EL (cell line): ENCODE measurements at regions not wholly inside any gene's neighbourhood (a gene's known extent, or its start where the extent isn't known, plus 50 kb on each side); places are given as distances from the start of the nearest gene placed in this dataset.
"Not testable (repeated sequence)": the region's sequence is repeated elsewhere in the genome, so short reads cannot be mapped to it uniquely, and the experiment has no call there.

Experiments used
- DNase-seq: peaks from one replicate; pipeline ENCODE4 v3.0.0-alpha.2; 2016

DNA sequence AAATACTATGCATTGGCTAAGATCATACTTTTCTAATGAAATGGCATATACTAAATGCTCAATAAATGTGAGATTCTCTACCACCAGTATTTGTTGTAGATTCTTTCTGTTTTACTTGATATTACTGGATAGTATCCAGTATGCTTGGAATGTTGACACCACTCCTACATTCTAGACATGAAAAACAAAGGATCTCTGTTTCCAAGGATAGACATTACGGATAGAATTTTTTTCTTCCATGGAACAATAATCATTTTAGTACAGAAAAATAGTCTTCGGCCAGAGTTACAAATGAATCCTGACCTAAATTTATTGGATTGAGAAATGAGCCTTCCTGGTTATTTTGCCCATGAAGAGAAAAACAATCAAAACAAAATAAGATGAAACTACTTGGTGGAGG lies 258.2 kb upstream of the NT5E start:
- DNase-seq: peak; percentile 8

DNA sequence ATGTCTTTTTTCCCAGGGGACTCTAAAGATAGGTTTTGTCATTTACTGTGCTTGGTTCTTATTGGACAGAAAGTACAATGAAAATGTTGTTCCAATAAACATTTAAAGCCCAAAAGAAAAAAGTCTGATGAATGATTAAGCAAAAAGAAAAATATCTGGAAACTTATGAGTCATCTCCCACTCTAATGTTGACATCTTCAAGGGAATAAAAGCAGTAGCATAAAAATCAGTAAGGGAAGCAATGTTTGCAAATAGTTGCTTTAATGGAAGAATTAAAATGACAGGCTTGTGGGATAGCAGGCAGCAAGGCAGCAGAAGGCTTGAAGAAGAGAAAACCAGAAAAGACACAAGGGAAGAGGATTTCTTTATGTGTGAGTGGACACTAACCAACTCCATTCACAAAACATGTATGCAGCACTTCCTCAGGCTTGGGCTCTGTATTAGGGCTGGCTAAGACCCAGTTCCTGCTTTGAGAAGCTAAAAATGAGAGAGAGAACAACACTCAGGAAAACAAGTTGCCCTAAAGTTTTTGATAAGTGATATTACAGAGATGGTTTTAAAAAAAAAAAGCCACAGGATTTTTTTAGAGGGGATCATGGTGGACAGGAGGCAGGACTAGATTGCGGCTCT lies 263.2 kb upstream of the NT5E start:
- no peak for DNase-seq

DNA sequence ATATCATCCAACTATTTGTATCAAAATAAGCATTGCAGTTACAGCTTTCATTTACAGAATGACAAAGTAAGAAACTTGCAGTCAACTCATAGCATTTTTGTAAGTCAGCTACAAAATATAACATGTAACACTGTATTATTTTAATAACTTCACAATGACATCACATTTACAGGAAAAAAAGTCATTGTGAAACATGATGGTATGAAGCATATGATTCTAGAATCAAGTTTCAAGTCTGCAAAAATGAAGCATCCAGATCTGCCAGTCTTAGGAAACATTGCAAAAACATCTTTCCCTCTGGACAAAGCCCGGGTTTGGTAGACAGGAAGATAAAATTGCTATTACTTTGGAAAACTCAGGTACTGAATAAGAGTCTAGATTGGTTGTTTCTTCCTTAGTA lies 263.9 kb upstream of the NT5E start:
- DNase-seq: no peak

DNA sequence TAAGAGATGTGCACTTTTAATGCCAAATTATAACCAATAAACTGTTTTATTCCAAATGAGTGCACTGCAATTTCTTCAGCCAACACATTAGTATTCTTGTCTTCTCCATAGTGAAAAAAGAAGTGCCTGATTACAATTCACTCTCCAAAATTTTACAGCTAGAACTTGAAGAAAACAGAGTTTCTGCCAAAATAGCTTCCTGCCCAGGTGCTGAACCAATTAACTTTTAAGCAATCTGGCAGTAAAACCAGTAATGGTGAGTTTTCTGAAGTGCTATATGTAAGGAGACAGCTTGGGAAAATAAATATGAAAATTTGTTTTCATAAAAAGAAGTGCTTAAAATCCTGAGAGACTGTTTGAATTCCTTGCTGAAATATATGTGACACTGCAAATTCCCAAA lies 266.0 kb upstream of the NT5E start:
- DNase-seq: no peak

DNA sequence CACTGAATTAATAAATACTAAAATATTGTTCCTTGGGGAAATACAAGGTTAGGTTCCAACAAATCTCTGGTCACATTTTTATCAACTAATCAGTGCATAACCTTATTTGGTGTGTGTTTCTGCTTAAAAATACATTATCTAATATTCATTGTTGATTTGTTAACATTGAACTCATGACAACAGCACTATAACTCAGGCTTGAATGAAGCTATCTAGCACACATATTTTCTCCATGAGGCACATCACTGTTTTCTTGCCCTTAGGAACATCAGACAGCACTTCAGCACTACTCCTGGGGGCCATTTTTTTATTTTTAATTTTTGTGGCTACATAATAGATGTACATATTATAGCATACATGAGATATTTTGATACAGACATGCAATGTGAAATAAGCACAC lies 277.2 kb upstream of the NT5E start:
- no peak for DNase-seq

DNA sequence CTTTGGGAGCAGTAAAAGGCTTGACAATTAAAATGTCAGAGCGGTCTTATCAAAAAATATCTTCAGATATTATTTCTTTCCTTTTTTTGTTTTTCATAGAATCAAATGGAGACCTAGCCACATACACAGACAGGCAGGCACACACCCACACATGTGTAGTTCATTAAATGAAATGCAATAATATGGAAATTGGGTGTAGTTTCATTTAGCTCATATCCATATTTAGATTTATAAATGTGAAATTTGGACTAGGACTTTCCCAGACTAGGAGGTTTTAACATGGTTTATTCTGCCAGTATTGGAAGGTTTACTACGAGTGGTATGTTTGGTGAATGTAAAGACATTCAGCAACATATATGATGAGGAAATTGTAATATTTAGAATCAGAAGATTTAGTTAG lies 277.7 kb upstream of the NT5E start:
- DNase-seq: no peak

DNA sequence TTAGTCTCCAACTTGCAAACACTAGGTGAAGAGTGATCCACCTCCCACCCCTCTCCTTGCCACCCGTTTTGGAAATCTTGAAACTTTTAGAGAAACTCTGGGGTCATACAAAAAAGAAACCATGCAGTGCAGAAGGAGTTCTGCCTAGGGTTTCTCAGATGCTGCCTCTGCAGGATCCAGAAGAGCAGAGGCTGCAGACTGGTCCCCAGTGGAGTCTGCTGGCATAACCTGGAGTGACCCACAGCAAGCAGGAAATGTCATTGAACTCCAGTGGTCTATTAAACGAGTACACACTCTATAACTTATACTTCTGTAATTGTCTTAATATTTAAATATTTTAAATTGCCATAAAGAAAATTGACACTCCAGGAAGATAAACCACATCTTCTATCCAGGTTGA lies 280.7 kb upstream of the NT5E start:
- DNase-seq: no peak

DNA sequence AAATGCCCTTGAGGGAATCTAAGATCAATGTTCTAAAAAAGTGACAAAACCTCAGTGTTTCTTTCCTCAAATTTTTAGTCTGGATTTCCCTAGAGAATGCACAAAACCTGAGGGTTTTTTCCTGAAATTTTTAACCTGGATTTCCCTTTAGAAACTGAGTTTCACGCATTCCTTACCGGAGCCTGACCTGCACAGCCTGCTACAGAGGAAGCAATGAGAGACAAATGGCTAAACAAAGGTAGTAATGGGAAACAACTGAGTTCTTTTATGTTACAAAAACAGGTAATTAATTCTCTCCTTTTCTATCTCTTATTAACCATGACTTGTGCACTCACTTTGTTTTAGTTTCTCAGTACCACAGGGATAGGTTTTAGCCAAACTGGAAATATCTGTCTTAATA lies 281.7 kb upstream of the NT5E start:
- no peak for DNase-seq

DNA sequence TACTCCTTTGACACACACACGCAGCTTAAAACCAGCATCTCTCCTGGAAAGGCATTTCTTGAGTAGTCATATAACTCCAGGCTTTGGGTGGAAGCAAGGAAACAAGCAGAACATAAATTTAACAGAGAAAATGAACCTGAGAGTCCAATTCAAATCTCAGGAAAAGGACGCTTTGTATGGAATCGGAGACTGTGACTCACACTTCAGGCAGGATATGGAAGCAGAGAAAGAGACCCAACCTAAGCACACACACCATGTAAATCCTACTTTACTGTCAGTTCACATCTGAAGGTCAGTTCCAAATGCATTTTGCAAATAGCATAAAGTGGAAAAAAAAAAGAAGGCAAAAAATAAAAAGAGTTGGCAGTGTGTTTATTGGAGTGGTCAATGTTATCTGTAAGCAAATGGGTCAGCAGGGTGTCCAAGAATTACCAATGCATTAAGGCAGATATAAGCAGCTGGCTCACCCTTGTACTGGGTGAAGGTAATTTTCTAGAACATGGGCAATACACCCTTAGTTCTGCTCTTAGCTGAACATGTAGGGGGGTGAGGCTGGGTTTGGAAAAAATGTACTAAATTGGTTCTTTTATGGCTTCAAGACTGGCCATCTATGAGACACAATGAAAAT lies 283.7 kb upstream of the NT5E start:
- no peak for DNase-seq

DNA sequence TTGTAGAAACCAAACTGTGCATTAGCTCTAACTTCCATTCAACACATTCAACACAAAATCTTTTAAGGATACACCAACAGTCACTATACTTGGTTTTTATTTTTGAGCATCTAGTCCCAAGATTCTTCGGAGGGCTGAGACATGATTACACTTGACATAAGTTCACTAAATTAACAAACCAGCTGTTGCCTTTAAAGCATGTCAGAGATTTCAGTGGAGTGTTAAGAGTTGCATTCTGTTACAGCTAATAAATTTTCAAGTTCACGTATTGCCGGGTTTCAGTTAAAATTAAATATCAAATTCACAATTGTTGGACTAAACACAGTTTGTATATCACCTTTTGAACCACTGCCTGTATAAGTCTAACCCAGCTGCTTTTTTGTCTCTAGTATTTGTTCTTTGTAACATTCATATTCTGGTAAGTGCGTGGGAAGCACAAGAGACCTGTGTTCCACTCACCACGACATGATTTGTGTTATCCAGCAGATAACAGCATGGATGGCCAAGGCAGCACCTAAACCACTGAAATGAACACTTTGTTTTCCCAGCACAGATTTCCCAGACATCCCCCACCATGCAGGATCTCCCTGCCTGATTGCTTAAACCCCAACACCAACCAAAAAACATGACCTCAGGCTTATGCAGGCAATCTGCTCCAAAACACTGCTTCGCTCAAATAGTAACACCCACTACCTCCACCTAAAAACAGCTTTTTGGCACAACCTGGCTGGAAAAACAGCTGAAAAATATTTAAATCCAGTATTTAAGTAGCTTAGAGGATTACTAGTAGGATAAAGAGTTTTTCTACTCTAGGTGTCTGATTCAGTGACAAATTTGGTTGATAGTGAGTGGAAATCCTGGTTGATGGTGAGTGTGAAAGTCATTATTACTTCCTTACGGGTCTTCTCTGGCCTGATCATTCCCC lies 286.5 kb upstream of the NT5E start:
- DNase-seq: no peak

DNA sequence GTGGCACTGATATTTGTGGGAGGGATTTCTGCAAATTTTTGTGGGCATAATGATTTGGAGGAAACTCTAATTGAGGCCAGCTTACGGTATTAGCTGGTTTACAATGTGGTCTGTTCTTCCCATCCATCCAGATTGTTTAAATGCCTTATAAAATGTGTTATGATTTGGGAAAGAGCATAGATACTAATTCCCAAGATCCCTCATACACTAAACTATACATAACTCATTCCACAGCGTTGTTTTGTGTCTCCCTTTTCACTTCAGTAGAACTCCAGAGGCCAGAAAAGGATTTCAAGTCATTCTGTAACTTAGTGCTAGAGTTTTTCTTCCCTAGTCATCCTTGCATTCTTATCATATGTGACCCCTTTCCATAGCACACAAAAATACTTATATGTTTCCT lies 292.6 kb upstream of the NT5E start:
- DNase-seq: no peak

DNA sequence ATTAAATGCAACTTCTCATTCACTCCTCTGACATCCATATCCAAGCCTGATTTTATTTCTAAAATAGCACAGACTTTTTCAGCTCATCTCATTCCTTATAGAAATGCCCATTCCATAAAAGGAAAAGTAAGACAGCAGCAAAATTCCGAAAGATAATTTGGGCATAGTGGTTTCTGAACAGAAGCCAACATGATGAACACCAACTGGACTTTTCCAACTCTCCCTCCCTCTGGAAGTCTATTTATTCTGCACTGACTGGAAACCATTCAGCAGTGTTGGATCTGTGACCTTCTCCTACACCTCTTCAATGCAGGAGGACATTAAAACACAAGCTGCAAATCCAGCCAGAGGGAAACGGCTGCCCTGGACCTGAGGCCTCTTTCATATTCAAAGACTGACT lies 306.2 kb upstream of the NT5E start:
- DNase-seq: no peak

DNA sequence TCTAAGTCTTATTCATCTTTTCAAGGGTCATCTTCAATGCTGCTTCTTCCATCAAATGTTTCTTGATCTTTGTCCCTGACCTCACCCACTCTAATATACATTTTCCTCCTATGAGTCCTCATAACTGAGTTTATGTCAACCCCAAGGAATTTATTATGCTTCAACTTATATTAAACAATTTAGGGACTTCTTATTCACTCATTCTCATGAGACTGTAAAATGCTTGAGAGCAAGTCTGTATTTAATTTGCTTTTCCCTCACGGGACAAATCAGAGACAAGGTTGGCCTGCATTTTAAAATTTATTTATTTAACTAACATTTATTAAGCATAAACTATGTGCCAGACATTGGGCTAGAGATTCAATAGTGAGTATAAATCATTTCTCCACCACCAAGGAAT lies 312.0 kb upstream of the NT5E start:
- no peak for DNase-seq

DNA sequence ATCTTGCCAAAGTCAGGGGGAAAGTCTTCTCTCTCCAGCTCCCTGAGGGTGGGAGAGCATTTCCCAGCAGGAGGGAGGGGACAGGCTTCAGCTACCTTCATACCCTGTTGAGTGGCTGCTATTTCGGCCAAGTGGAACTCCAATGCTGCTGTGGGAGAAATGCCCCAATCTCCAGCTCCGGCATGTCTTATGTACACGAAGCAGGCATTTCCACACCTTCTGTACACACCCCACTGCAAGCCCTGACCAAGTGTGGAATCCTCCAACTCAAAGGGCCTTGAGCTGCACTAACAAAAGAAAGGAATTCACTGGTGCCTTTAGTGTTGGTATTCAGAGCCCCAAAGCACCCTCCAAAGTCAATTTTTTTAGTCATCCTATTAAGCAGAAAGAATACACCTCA lies 313.6 kb upstream of the NT5E start:
- DNase-seq: no peak

DNA sequence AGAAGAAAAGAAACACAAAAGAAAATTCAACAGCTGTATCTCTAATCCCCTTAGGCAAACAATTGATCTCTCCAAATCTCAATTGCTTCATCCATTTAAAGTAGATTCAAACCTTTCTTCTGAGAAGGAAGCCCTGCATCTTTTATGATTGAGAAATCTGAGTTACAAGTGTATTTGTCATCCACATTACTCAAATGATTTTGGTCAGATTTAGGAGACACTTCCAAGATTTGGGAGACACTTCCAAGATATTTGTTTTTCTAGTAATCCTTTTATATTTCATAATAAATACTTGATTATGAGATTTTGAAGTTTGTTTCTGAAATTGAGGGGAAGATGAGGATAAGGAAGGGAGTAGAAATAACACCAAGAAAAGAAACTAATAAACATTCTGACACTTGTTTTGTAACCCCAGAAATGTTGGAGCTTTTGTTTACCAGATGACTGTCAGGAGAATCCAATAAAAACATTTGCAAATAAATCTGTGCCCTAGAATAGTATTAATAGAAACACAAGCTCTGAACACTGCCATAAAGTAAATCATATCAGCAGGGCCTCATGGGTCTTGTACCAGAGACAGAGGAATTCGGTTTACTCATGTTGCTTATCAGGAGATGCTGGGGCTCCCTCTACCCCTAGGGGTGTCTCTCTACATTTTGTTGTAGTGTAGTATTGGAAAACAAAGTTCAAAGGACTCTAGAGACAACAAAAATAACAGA lies 314.3 kb upstream of the NT5E start:
- DNase-seq: no peak

DNA sequence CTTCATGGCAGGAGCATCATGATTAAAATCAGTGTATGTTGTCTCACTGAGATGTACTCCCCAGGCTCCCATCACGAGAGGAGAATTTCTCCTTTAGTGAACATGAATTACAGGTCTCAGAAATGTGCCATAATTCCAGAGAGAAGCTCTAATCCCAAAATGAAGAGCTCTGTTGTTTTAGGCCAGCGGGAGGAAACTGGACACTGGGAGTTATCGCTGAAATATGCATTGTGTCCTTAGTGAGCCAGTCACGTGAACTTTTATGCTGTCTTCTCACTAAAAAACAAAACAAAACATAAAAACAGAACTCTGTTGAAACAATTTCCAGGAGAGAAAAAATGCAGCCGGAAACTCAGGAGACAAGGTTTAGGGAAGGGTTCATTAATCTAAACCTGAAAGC lies 315.7 kb upstream of the NT5E start:
- no peak for DNase-seq

DNA sequence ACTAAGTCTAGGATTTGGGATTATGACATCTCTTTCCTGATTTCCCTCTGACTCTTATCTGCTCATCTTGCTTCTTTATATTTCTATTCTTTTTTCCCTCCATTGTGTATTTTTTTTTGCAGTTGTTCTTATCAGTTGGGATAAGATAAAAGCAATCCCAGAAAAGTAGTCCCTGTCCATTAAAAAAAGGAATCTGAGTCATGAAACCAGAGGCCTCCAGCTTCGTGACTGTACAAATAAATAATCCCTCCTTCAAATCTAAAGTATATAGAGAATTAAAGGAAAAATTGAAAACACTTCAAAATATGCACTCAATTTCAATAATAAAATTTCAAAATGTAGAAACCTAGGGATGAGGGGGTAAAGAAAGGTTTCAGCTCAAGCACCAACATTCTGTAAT lies 317.8 kb upstream of the NT5E start:
- no peak for DNase-seq

DNA sequence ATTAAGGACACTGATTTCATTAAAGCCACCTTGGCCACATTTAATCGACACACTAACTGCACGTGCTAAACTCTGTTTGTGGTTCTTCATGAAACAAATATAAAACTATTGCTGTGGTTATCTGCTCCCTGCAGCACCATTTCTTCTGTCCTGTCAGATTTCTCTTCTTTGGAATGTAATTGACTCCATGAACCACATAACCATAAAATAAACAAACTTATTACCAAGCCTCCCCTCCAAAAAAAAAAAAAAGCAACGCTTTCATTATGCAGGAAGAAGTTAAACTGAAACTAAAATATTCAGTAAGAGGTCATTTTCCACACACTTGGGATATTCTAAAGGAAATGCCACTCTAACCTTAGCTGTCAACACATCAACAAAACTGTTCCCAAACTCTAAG lies 319.1 kb upstream of the NT5E start:
- no peak for DNase-seq

DNA sequence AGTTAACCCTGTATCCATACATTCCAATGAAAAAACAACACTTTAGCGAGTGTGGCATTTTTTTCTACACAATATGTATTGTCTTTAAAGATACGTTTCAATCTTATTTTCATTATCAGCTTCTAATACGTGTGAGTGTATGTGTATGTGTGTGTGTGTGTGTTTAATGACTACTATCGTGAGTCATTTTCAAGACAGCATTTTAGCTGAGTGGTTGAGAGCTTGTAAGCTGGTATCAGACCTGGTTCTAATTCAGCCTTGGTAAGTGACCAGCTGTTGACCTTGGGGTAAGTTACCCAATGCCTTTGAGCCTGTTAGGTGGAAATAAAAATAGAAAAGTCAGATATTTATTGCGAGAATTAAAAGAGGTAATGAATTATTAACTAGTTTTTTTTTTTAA lies 320.0 kb upstream of the NT5E start:
- no peak for DNase-seq

DNA sequence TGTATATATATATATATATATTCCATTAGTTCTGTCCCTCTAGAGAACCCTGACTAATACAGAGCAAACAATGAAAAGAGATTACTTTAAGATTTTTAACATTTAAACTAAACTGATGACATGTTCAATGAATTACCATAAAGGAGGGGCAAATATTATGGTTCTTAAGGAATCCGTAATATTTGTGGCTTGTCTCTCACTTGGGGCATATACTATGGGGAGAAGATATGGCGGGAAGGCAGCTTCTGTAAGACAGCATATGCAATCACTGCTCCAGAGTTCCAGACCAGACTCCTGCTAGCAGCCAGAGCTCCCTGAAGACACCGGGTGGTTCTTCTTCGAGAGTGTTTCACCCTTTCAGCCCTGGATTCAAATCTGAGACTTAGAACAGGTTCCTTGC lies 321.1 kb upstream of the NT5E start:
- no peak for DNase-seq

DNA sequence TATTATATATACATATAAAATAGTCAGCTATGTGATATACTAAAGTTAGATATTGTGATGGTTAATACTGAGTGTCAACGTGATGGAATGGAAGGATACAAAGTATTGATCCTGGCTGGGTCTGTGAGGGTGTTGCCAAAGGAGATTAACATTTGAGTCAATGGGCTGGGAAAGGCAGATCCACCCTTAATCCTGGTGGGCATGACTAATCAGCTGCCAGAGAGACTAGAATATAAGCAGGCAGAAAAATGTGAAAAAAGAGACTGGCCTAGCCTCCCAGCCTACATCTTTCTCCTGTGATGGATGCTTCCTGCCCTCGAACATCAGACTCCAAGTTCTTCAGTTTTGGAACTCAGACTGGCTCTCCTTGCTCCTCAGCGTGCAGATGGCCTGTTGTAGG lies 321.6 kb upstream of the NT5E start:
- not testable (repeated sequence) for DNase-seq

DNA sequence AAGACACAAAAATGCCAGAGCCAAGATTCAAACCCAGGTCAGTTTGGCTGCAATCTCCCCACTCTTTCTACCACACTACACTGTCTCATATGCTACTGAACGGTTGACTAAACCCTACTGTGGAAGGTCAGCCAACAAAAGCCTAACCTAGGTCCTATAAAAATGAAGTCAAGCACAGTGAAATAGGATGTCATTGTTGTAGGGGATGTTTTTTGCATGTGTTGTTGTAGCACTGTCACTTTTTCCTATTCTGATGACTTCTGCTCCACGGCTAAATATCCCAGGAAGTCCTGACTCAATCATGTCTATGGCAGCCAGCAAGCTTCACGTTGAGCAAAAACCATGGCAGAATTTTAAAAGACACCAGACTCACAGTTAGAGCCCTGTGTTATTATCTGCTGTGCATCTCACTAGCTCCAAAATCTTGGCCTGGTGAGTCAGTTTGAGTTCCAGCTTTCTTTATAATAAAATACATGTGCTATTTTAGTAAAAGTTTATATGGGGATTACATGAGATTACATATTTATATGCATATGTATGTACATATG lies 322.1 kb upstream of the NT5E start:
- DNase-seq: no peak

DNA sequence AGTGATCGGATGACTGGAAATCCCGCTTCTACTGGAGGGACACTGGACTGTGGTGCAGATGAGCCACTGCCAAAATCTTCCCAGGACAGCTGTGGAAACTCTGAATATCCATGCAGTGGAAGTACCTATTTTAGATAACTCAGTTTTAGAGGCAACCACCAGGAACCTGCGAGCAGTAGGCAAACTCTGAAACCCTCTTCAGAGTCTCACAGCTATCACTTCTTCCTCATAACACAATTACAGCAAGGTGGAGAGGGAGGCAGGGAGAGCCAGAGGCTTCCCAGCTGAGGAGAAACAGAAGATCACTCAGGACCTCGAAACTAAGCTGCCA lies 322.8 kb upstream of the NT5E start:
- DNase-seq: no peak
